Heart left ventricle (tissue), 13 donors: ENCODE measurements at regions not wholly inside any gene's neighbourhood (a gene's known extent, or its start where the extent isn't known, plus 50 kb on each side); places are given as distances from the start of the nearest gene placed in this dataset.

ENCODE experiments used
- CTCF ChIP-seq, 12 donors: fragments of 200-600 bp; sonication (generic) in 4 of 12; IDR thresholded peaks; one replicate each; pipeline versions ENCODE4 v1.5.0 to v1.8.0; 2018 to 2022; ENCODE audit warnings: antibody characterized with exemption in 12 of 12, mild to moderate bottlenecking in 5 of 12
- POLR2A ChIP-seq, 2 donors: fragments of 450-650 bp; IDR thresholded peaks; one replicate each; pipeline ENCODE4 v1.6.1; 2017; ENCODE audit warnings: antibody characterized with exemption in 2 of 2, mild to moderate bottlenecking in 2 of 2, moderate library complexity in 2 of 2
- donor health status: ischemic (EF 13 %, LVEDD 7.1; RV severe dilation, severe dysfunction).
- donor health status: DM: no; HTN: yes; CAD: no.
- donor health status: DM: no; HTN: no; CAD: no.
- donor health status: ischemic (EF 25% LVEDD 6.9; RV normal size, moderate dysfunction).
- donor health status: ischemic (EF 25% LVEDD 5.7; RV mildly dilated, moderate dysfunction).
- donor health status: ischemic (EF 35%, LVEDD 5.7; RV mildly dilated, moderate dysfunction).
- donor health status: nonischemic (EF 11% LVEDD 7.7; RV severe dilation, severe dysfunction).
- donor health status: DM: yes; HTN: yes; CAD: no.
- donor health status: PGD.
- donor health status: ischemic (EF 29% LVEDD 5.4; RV normal size, mild dysfunction).
- donor health status: nonischemic (EF 23%, LVEDD 6.1; RV moderate dilation, normal function).

DNA sequence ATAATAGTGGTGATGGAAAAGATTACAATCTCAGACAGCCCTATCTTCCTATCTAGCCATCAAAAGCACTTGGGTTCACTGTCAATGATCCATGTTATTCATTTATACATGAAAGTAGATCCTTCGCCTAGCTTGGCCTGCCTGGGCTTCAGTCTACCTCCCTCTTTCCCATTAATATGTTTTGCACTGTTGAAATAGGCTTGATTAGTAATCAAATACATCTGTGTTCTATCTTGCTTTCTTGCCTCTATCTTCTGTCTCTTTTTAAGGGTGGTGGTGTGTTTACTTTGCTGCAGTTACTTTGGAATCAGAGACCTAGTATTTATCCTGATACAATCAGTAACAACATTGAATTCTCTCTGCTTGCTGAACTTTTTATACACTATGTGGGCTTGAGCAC, 521.2 kb downstream of the TNS1 start:
- TF ChIP-seq POLR2A (IDR thresholded peaks at IDR 0.05) (no peak), CTCF (IDR thresholded peaks at IDR 0.05) (no peak)
